Neural progenitor cell (in vitro differentiated cells): ENCODE measurements at regions not wholly inside any gene's neighbourhood (a gene's known extent, or its start where the extent isn't known, plus 50 kb on each side); places are given as distances from the start of the nearest gene placed in this dataset.

Source experiments
- EZH2 ChIP-seq: fragments of 200-600 bp; sonication (generic); IDR thresholded peaks from 2 replicates; pipeline ENCODE4 v1.6.1; 2017; ENCODE audit warnings: antibody characterized with exemption, mild to moderate bottlenecking, moderate library complexity
- TF ChIP-seq, protein P1 (sequence below): fragments of 200-600 bp; sonication (generic); IDR thresholded peaks from 2 replicates; pipeline ENCODE4 v1.5.1; 2017; ENCODE audit warnings: antibody characterized with exemption, mild to moderate bottlenecking

DNA sequence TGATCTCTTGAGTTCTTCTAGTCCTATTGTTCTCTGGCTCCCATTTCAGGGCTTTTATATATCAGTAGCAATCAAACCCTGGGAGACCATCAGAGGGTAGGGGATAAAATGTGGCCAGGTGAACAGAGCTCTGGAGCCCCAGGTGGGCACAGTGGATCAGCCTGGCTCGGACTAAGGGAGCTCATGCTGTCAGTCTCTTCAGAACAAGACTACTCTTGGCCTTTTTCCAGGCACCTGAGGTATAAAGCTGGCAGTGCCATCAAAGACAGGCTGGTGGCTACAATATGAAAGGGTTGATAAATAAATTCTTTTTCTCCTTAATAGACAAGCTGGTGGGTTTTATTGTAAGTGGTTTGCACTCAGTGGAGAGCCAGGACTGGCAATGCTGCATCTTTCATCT is 160.0 kb upstream of the CCL2 start:
- TF ChIP-seq, protein P1, sequence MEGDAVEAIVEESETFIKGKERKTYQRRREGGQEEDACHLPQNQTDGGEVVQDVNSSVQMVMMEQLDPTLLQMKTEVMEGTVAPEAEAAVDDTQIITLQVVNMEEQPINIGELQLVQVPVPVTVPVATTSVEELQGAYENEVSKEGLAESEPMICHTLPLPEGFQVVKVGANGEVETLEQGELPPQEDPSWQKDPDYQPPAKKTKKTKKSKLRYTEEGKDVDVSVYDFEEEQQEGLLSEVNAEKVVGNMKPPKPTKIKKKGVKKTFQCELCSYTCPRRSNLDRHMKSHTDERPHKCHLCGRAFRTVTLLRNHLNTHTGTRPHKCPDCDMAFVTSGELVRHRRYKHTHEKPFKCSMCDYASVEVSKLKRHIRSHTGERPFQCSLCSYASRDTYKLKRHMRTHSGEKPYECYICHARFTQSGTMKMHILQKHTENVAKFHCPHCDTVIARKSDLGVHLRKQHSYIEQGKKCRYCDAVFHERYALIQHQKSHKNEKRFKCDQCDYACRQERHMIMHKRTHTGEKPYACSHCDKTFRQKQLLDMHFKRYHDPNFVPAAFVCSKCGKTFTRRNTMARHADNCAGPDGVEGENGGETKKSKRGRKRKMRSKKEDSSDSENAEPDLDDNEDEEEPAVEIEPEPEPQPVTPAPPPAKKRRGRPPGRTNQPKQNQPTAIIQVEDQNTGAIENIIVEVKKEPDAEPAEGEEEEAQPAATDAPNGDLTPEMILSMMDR: no peak
- TF ChIP-seq EZH2: no peak
